Loucy (cell line): ENCODE measurements at regions not wholly inside any gene's neighbourhood (a gene's known extent, or its start where the extent isn't known, plus 50 kb on each side); places are given as distances from the start of the nearest gene placed in this dataset.

Source experiments
- H2AFZ ChIP-seq: fragments of 200-600 bp; sonication (generic); 2 replicates; pipeline ENCODE4 v1.6.0; 2016; ENCODE audit warnings: antibody characterized with exemption, mild to moderate bottlenecking, low read length, moderate library complexity
- H3F3A ChIP-seq: fragments of 200-600 bp; 2 replicates; pipeline ENCODE4 v1.6.0; 2016; ENCODE audit warnings: antibody characterized with exemption, low read depth, mild to moderate bottlenecking
- H3K27me3 ChIP-seq: fragments of 200-600 bp; sonication (generic); 2 replicates; pipeline ENCODE4 v1.6.1; 2014; ENCODE audit warnings: low read length, mild to moderate bottlenecking; ENCODE audit not compliant: insufficient read depth, poor library complexity, severe bottlenecking
- H3K36me3 ChIP-seq: fragments of 200-600 bp; sonication (generic); 2 replicates; pipeline ENCODE4 v1.6.1; 2016; ENCODE audit warnings: low read length; ENCODE audit not compliant: insufficient read depth
- H3K4me1 ChIP-seq: fragments of 200-600 bp; sonication (generic); 2 replicates; pipeline ENCODE4 v1.5.1; 2014; ENCODE audit warnings: low read length, mild to moderate bottlenecking; ENCODE audit not compliant: insufficient read depth, poor library complexity, severe bottlenecking
- H3K4me2 ChIP-seq: fragments of 200-600 bp; sonication (generic); 2 replicates; pipeline ENCODE4 v1.6.0; 2014; ENCODE audit warnings: antibody characterized with exemption, low read length, low read depth, mild to moderate bottlenecking; ENCODE audit not compliant: poor library complexity, severe bottlenecking
- H3K4me3 ChIP-seq: fragments of 200-600 bp; sonication (generic); 2 replicates; pipeline ENCODE4 v1.5.1; 2014; ENCODE audit warnings: low read length, mild to moderate bottlenecking, mixed read lengths; ENCODE audit not compliant: poor library complexity, severe bottlenecking
- H3K79me2 ChIP-seq: fragments of 200-600 bp; sonication (generic); 2 replicates; pipeline ENCODE4 v1.6.1; 2014; ENCODE audit warnings: low read length; ENCODE audit not compliant: insufficient read depth
- H3K9ac ChIP-seq: fragments of 200-600 bp; sonication (generic); 2 replicates; pipeline ENCODE4 v1.6.0; 2014; ENCODE audit warnings: mild to moderate bottlenecking, low read depth, low read length, moderate library complexity; ENCODE audit not compliant: poor library complexity, severe bottlenecking
- H3K9me2 ChIP-seq: fragments of 200-600 bp; sonication (generic); replicated peaks from 2 replicates; pipeline ENCODE4 v1.6.1; 2016; ENCODE audit warnings: low read depth, low read length, mixed read lengths
- H3K9me3 ChIP-seq: fragments of 200-600 bp; sonication (generic); 2 replicates; pipeline ENCODE4 v1.6.1; 2014; ENCODE audit warnings: mild to moderate bottlenecking, antibody characterized with exemption, low read length, low read depth; ENCODE audit not compliant: insufficient read depth
- H4K20me1 ChIP-seq: fragments of 200-600 bp; sonication (generic); 2 replicates; pipeline ENCODE4 v1.6.0; 2014; ENCODE audit warnings: antibody characterized with exemption, low read length, mild to moderate bottlenecking; ENCODE audit not compliant: insufficient read depth, poor library complexity, severe bottlenecking
- CTCF ChIP-seq: fragments of 200-600 bp; sonication (generic); conservative IDR thresholded peaks from 2 replicates; pipeline ENCODE4 v1.5.1; 2014; ENCODE audit warnings: mild to moderate bottlenecking, antibody characterized with exemption, low read length
- EZH2phosphoT487 ChIP-seq: fragments of 200-600 bp; IDR thresholded peaks from 2 replicates; pipeline ENCODE4 v1.6.1; 2018; ENCODE audit warnings: antibody characterized with exemption, mild to moderate bottlenecking, moderate library complexity, borderline replicate concordance

DNA sequence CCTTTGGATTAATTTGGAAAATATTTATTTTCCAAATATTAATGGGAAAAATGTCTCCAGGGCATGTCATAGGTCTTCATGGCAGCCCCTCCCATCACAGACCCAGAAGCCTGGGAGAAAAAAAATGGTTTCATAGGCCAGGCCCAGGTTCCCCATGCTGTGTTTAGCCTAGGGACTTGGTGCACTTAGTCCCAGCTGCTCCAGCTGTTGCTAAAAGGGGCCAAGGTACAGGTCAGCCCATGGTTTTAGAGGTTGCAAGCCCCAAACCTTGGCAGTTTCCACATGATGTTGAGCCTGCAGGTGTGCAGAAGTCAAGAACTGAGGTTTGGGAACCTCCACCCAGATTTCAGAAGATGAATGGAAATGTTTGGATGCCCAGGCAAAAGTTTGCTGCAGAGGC lies 309.6 kb downstream of the SOCS6 start:
- H3K9me3 ChIP-seq: no peaks in the 10 kb centered on the region; the same call in 1 of the 2 replicates
- H3K9me2 ChIP-seq: no peaks in the 10 kb centered on the region
- H2AFZ ChIP-seq: no peak overlapping the region
- no peaks in the 10 kb centered on the region for H3K79me2 ChIP-seq
- H3K27me3 ChIP-seq: no peaks in the 10 kb centered on the region
- no peaks in the 10 kb centered on the region for H4K20me1 ChIP-seq
- TF ChIP-seq CTCF: no peak
- TF ChIP-seq EZH2phosphoT487: no peak
- no peak overlapping the region for H3K9ac ChIP-seq
- no peaks in the 10 kb centered on the region for H3F3A ChIP-seq
- H3K4me1 ChIP-seq: peaks cover 11% of the 10 kb centered on the region
- no peak overlapping the region for H3K4me3 ChIP-seq
- H3K4me2 ChIP-seq: no peak overlapping the region
- no peaks in the 10 kb centered on the region for H3K36me3 ChIP-seq

DNA sequence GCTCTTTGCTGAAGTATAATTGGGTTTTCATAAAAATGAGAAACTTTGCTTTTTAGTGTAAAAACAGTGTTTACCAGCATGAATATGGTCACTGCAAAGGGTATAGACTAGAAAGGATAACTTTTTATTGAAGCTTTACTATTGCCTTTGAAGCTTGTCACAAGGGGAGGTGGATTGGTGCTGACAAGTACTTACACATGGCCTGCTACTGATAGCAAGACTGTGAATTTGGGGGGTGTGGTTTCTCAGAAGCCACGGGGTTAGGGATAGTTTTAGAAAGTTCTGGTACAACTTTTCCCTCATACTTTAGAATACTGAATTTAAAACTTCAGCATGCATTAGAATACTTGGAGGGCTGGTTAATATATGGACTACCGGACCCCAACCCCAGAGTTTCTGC lies 294.1 kb downstream of the SOCS6 start:
- H2AFZ ChIP-seq: no peak overlapping the region
- H3K9ac ChIP-seq: no peak overlapping the region
- no peaks in the 10 kb centered on the region for H3K9me2 ChIP-seq
- no peak for TF ChIP-seq EZH2phosphoT487
- no peak for TF ChIP-seq CTCF
- no peaks in the 10 kb centered on the region for H3F3A ChIP-seq
- H3K36me3 ChIP-seq: no peaks in the 10 kb centered on the region
- H3K4me1 ChIP-seq: no peaks in the 10 kb centered on the region
- no peaks in the 10 kb centered on the region for H3K27me3 ChIP-seq
- no peak overlapping the region for H3K4me2 ChIP-seq
- H3K4me3 ChIP-seq: no peak overlapping the region
- no peaks in the 10 kb centered on the region for H3K9me3 ChIP-seq
- H4K20me1 ChIP-seq: no peaks in the 10 kb centered on the region
- H3K79me2 ChIP-seq: no peaks in the 10 kb centered on the region

DNA sequence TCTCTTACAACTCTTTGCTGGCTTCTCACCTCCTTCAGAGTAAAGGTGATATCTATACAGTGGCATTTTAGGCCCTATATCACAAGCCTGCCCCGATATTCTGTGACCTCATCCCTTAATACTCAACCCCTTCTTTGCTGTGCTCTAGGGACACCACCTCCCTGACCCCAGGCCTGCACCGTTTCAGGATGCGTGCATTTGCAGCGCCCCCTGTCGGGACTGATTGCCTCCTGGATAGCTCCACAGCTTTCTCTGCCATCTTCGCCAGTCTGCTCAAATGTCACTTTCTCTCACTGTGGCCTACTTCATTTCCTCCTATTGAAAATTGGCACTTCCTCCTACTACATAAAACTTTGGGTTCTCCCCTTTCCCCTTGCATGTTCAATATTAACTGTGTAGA lies 289.6 kb downstream of the SOCS6 start:
- Histone ChIP-seq H3K79me2 (no peaks in the 10 kb centered on the region), H3K9me2 (no peaks in the 10 kb centered on the region), H3K36me3 (no peaks in the 10 kb centered on the region), H3F3A (no peaks in the 10 kb centered on the region), H3K4me1 (no peaks in the 10 kb centered on the region), H3K4me3 (no peak overlapping the region), H2AFZ (no peak overlapping the region), H3K9ac (no peak overlapping the region), H3K4me2 (no peak overlapping the region), H4K20me1 (no peaks in the 10 kb centered on the region), H3K27me3 (no peaks in the 10 kb centered on the region), H3K9me3 (no peaks in the 10 kb centered on the region)
- TF ChIP-seq CTCF (no peak; the same call in 1 of the 2 replicates), EZH2phosphoT487 (no peak)
